Neuronal stem cell (in vitro differentiated cells): ENCODE measurements at regions not wholly inside any gene's neighbourhood (a gene's known extent, or its start where the extent isn't known, plus 50 kb on each side); places are given as distances from the start of the nearest gene placed in this dataset.

ENCODE experiments used
- DNase-seq: peaks from one replicate; pipeline ENCODE4 v3.0.0-alpha.2; 2013; ENCODE audit warnings: low spot score
- H2AFZ ChIP-seq: one replicate; pipeline ENCODE4 v1.6.1; 2013; ENCODE audit warnings: mild to moderate bottlenecking, low read length, inconsistent platforms
- H2AK5ac ChIP-seq: 2 replicates; pipeline ENCODE4 v1.6.1; 2013; ENCODE audit warnings: low read depth, mild to moderate bottlenecking, inconsistent platforms, low read length, moderate library complexity, mixed read lengths
- H2BK120ac ChIP-seq: 2 replicates; pipeline ENCODE4 v1.6.1; 2013; ENCODE audit warnings: low read depth, mild to moderate bottlenecking, inconsistent platforms, low read length, moderate library complexity, mixed read lengths
- H2BK12ac ChIP-seq: one replicate; pipeline ENCODE4 v1.6.1; 2013; ENCODE audit warnings: low read length, inconsistent platforms
- H2BK15ac ChIP-seq: 2 replicates; pipeline ENCODE4 v1.6.1; 2013; ENCODE audit warnings: mild to moderate bottlenecking, low read length, inconsistent platforms, mixed read lengths
- H2BK5ac ChIP-seq: one replicate; pipeline ENCODE4 v1.6.1; 2013; ENCODE audit warnings: inconsistent platforms, mild to moderate bottlenecking, low read length, moderate library complexity
- H3K14ac ChIP-seq: one replicate; pipeline ENCODE4 v1.6.1; 2013; ENCODE audit warnings: low read length, inconsistent platforms
- H3K18ac ChIP-seq: 2 replicates; pipeline ENCODE4 v1.6.1; 2013; ENCODE audit warnings: low read length, inconsistent platforms
- H3K23ac ChIP-seq: 2 replicates; pipeline ENCODE4 v1.6.1; 2013; ENCODE audit warnings: low read depth, mild to moderate bottlenecking, mixed read lengths, low read length, inconsistent platforms; ENCODE audit not compliant: poor library complexity
- H3K27ac ChIP-seq: replicated peaks from 3 replicates; pipeline ENCODE4 v1.5.1; 2013; ENCODE audit warnings: low read length, inconsistent platforms
- H3K27me3 ChIP-seq, 3 experiments: 2 replicates each; pipeline ENCODE4 v1.6.1; 2013; ENCODE audit warnings: low read length in 3 of 3, mild to moderate bottlenecking in 2 of 3, inconsistent platforms in 1 of 3, low read depth in 1 of 3, mixed read lengths in 1 of 3, moderate library complexity in 1 of 3; ENCODE audit not compliant: control insufficient read depth in 3 of 3, insufficient read depth in 3 of 3
- H3K36me3 ChIP-seq, 2 donors: replicated peaks in 1 of 2; 2 replicates each; pipeline ENCODE4 v1.6.1; 2013; ENCODE audit warnings: low read length in 2 of 2; ENCODE audit not compliant: control insufficient read depth in 2 of 2, insufficient read depth in 2 of 2
- H3K4ac ChIP-seq: 2 replicates; pipeline ENCODE4 v1.6.1; 2013; ENCODE audit warnings: inconsistent platforms, mild to moderate bottlenecking, low read length, moderate library complexity
- H3K4me1 ChIP-seq, 2 donors: 1 replicate in 1 of 2; 2 replicates in 1 of 2; pipeline ENCODE4 v1.6.1; 2013; ENCODE audit warnings: low read length in 2 of 2, low read depth in 1 of 2; ENCODE audit not compliant: control insufficient read depth in 2 of 2, insufficient read depth in 1 of 2
- H3K4me2 ChIP-seq: one replicate; pipeline ENCODE4 v1.6.1; 2013; ENCODE audit warnings: mild to moderate bottlenecking, low read length, inconsistent platforms; ENCODE audit not compliant: insufficient read depth, poor library complexity, severe bottlenecking
- H3K4me3 ChIP-seq, 2 donors: 2 replicates each; pipeline ENCODE4 v1.5.1; 2013; ENCODE audit warnings: low read length in 2 of 2, mild to moderate bottlenecking in 2 of 2, inconsistent platforms in 1 of 2, moderate library complexity in 1 of 2
- H3K79me1 ChIP-seq: one replicate; pipeline ENCODE4 v1.6.1; 2013; ENCODE audit warnings: low read depth, mild to moderate bottlenecking, inconsistent platforms, low read length, moderate library complexity
- H3K9ac ChIP-seq: one replicate; pipeline ENCODE4 v1.6.1; 2013; ENCODE audit warnings: mild to moderate bottlenecking, low read depth, low read length, inconsistent platforms; ENCODE audit not compliant: poor library complexity
- H3K9me3 ChIP-seq, 2 donors: replicated peaks in 1 of 2; 2 replicates each; pipeline versions ENCODE3 to v1.6.1; 2013; ENCODE audit warnings: low read length in 2 of 2, mild to moderate bottlenecking in 2 of 2, inconsistent platforms in 1 of 2, low read depth in 1 of 2, mixed read lengths in 1 of 2, moderate library complexity in 1 of 2; ENCODE audit not compliant: control insufficient read depth in 2 of 2, insufficient read depth in 1 of 2
- H4K8ac ChIP-seq: one replicate; pipeline ENCODE4 v1.6.1; 2013; ENCODE audit warnings: low read depth, mild to moderate bottlenecking, inconsistent platforms, low read length, moderate library complexity
- H4K91ac ChIP-seq: one replicate; pipeline ENCODE4 v1.6.1; 2013; ENCODE audit warnings: low read length, low read depth, mild to moderate bottlenecking, inconsistent platforms; ENCODE audit not compliant: poor library complexity
- WGBS, 2 donors: extraction: QIAGEN DNeasy Blood & Tissue Kit; methylation state at CpG; one replicate each; pipeline ENCODE4 v1.1.7; 2013; ENCODE audit warnings: missing lambda C conversion rate in 2 of 2, mixed read lengths in 1 of 2; ENCODE audit not compliant: insufficient read length in 2 of 2, insufficient replicate concordance in 1 of 2; ENCODE audit errors: extremely low coverage in 2 of 2; 5-methylcytosine and 5-hydroxymethylcytosine counted together

- WGBS, 2 donors, result no CpG with 5 or more reads among the region's 1 CpG
- Histone ChIP-seq H4K91ac (no peak overlapping the region), H3K27me3 (no peaks in the 10 kb centered on the region), H3K4ac (no peak overlapping the region), H3K9me3 (no peaks in the 10 kb centered on the region), H2BK5ac (no peak overlapping the region), H2BK15ac (no peak overlapping the region), H2AK5ac (no peak overlapping the region), H3K27ac (no peak overlapping the region), H4K8ac (no peak overlapping the region), H3K4me1 (no peaks in the 10 kb centered on the region), H3K4me3 (no peak overlapping the region), H3K36me3 (no peaks in the 10 kb centered on the region), H2BK120ac (no peak overlapping the region), H3K9ac (no peak overlapping the region), H3K4me2 (no peak overlapping the region), H2AFZ (no peak overlapping the region), H3K14ac (no peak overlapping the region), H2BK12ac (no peak overlapping the region), H3K79me1 (no peaks in the 10 kb centered on the region), H3K18ac (no peak overlapping the region), H3K23ac (no peak overlapping the region)
- no peak for DNase-seq
These were observed 153.1 kb upstream of the DCN start for GRCh38 chr12:91335699-91336098.

GRCh38 chr12:91333966-91334365, 151.3 kb upstream of the DCN start:
- H3K27me3 ChIP-seq, result no peaks in the 10 kb centered on the region
- H3K23ac ChIP-seq, result no peak overlapping the region
- no peak overlapping the region for H4K8ac ChIP-seq
- H3K18ac ChIP-seq, result no peak overlapping the region
- no peak overlapping the region for H3K4me3 ChIP-seq
- no peak overlapping the region for H4K91ac ChIP-seq
- no peaks in the 10 kb centered on the region for H3K79me1 ChIP-seq
- H3K14ac ChIP-seq, result no peak overlapping the region
- H3K36me3 ChIP-seq, result no peaks in the 10 kb centered on the region
- no peak overlapping the region for H2AFZ ChIP-seq
- H2BK5ac ChIP-seq, result no peak overlapping the region
- H3K9ac ChIP-seq, result no peak overlapping the region
- H3K4ac ChIP-seq, result no peak overlapping the region
- DNase-seq, result no peak
- H3K27ac ChIP-seq, result no peak overlapping the region
- H2AK5ac ChIP-seq, result no peak overlapping the region
- H3K4me2 ChIP-seq, result no peak overlapping the region
- H3K9me3 ChIP-seq, result no peaks in the 10 kb centered on the region
- no peaks in the 10 kb centered on the region for H3K4me1 ChIP-seq
- H2BK15ac ChIP-seq, result no peak overlapping the region
- no peak overlapping the region for H2BK120ac ChIP-seq
- H2BK12ac ChIP-seq, result no peak overlapping the region

GRCh38 chr12:91332302-91332701, 149.7 kb upstream of the DCN start:
- H2AK5ac ChIP-seq, result no peak overlapping the region
- no peak overlapping the region for H4K8ac ChIP-seq
- H3K9me3 ChIP-seq, result no peaks in the 10 kb centered on the region
- H3K23ac ChIP-seq, result no peak overlapping the region
- H2BK120ac ChIP-seq, result no peak overlapping the region
- H2BK5ac ChIP-seq, result no peak overlapping the region
- H3K36me3 ChIP-seq, result no peaks in the 10 kb centered on the region
- no peak for DNase-seq
- H3K79me1 ChIP-seq, result no peaks in the 10 kb centered on the region
- H3K4me3 ChIP-seq, result no peak overlapping the region
- no peak overlapping the region for H2BK12ac ChIP-seq
- no peak overlapping the region for H3K14ac ChIP-seq
- H3K9ac ChIP-seq, result no peak overlapping the region
- H2BK15ac ChIP-seq, result no peak overlapping the region
- no peak overlapping the region for H4K91ac ChIP-seq
- no peak overlapping the region for H3K4me2 ChIP-seq
- no CpG with 5 or more reads among the region's 1 CpG for WGBS, 2 donors
- no peak overlapping the region for H3K27ac ChIP-seq
- no peaks in the 10 kb centered on the region for H3K27me3 ChIP-seq
- H2AFZ ChIP-seq, result no peak overlapping the region
- H3K4ac ChIP-seq, result no peak overlapping the region
- no peak overlapping the region for H3K18ac ChIP-seq
- no peaks in the 10 kb centered on the region for H3K4me1 ChIP-seq

GRCh38 chr12:91331371-91331770, 148.8 kb upstream of the DCN start:
- H2AK5ac ChIP-seq, result no peak overlapping the region
- H2BK15ac ChIP-seq, result no peak overlapping the region
- no peak overlapping the region for H2AFZ ChIP-seq
- H3K4me3 ChIP-seq, result no peak overlapping the region
- no peaks in the 10 kb centered on the region for H3K9me3 ChIP-seq
- H3K23ac ChIP-seq, result no peak overlapping the region
- no CpG with 5 or more reads among the region's 2 CpGs for WGBS, 2 donors
- H3K27ac ChIP-seq, result no peak overlapping the region
- H4K8ac ChIP-seq, result no peak overlapping the region
- H3K27me3 ChIP-seq, result no peaks in the 10 kb centered on the region
- H2BK12ac ChIP-seq, result no peak overlapping the region
- H3K4ac ChIP-seq, result no peak overlapping the region
- no peaks in the 10 kb centered on the region for H3K79me1 ChIP-seq
- H3K9ac ChIP-seq, result no peak overlapping the region
- no peak overlapping the region for H3K14ac ChIP-seq
- H3K4me2 ChIP-seq, result no peak overlapping the region
- H2BK5ac ChIP-seq, result no peak overlapping the region
- no peak overlapping the region for H3K18ac ChIP-seq
- H3K4me1 ChIP-seq, result no peaks in the 10 kb centered on the region
- H2BK120ac ChIP-seq, result no peak overlapping the region
- no peak for DNase-seq
- no peak overlapping the region for H4K91ac ChIP-seq
- no peaks in the 10 kb centered on the region for H3K36me3 ChIP-seq
